HG03558 (cell line): ENCODE measurements at regions not wholly inside any gene's neighbourhood (a gene's known extent, or its start where the extent isn't known, plus 50 kb on each side); places are given as distances from the start of the nearest gene placed in this dataset.

Experiments
- ATAC-seq: cut with Tn5 transposase; IDR thresholded peaks from one replicate; pipeline ENCODE4 v1.9.1; 2021; ENCODE audit warnings: moderate number of reproducible peaks; ENCODE audit not compliant: unreplicated experiment; ENCODE audit errors: extremely low read depth

GRCh38 chr13:34207334-34207733, 389.4 kb downstream of the RFC3 start:
- no peak for ATAC-seq

DNA sequence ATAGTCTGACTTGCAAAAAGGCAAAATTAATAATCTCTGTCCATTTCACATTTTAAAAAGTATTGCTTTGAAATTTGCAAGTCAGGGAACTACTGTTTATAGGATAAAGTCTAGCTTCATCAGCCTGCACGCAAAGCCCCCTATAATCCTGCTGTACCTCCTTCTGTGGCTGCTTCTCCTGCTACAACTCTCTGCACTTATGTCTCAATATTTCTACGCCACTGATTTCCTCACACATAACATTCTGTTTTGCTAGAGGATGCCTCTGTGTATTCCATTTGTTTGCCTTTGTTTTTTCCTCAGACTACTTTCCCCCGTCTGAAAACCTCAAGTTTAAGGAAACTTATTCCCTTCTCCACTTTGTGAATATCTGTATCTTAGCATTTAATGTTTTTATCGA, 389.9 kb downstream of the RFC3 start:
- ATAC-seq: no peak

GRCh38 chr13:34208336-34208735, 390.4 kb downstream of the RFC3 start:
- no peak for ATAC-seq

GRCh38 chr13:34210341-34210740, 392.4 kb downstream of the RFC3 start:
- ATAC-seq: no peak

DNA sequence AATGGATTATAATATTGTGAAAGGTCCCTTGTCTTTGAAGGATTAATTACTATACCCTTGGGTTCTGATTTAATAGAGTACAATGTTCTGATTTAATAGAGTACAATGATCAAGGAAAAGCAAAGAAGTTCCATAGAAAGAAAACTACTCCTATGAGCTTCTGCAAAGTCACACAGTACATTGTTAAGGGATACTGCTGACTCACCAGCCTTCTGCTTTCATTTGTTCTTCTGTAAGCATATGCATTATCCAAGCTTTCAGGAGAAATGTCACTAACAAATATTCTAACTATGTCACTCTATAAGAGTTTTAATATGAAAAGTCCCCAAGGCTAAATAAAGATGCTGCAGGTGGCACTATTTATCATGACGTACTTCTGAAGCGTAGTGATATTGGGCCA, 396.7 kb downstream of the RFC3 start:
- no peak for ATAC-seq

- no peak for ATAC-seq
Measured at GRCh38 chr13:34216256-34216655, 398.3 kb downstream of the RFC3 start.

GRCh38 chr13:34217343-34218025, 399.5 kb downstream of the RFC3 start:
- ATAC-seq: no peak

DNA sequence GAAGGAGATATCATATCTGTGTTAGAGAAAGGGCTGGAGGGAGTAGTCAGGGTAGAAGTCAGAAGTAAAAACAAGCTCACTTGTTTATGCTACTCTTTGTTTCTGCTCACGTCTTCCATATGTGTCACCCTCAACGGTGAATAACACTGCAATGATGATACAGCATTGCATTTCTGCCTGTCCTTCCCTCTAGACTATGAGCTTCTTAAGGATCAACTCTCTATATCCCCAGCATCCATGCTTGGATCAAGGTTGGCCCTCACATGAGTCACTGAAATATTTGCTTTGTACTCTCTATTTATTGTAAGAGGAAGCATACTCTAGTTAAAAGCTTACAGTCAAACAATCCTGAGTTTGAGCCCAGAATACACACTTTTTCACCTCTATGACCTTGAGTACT, 406.0 kb downstream of the RFC3 start:
- ATAC-seq: no peak

DNA sequence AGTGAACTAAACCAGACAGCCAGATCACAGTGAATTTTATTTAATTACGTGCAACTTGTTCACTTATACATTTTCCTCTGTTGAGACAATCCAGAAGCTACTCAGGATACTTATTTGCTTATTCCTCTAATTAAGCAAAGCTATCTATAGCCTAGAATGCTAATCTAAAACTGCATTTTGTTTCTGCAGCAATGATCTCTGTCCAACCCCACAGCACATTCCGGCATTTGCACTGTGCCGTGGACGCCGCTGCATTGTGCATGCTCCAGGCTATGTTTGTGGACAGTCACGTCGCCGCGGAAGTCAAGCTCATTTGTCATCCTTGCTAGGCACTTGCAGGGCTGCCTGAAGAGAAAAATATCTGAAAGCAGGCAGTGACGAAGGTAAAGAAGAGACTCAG, 406.9 kb downstream of the RFC3 start:
- no peak for ATAC-seq

- ATAC-seq: no peak
Measured at GRCh38 chr13:34230271-34230670, 412.3 kb downstream of the RFC3 start.

GRCh38 chr13:34241332-34241731, 423.4 kb downstream of the RFC3 start:
- ATAC-seq: no peak

- ATAC-seq: no peak
Measured at GRCh38 chr13:34243403-34243802, 425.5 kb downstream of the RFC3 start.

- no peak for ATAC-seq
Measured at GRCh38 chr13:34246511-34246910, 428.6 kb downstream of the RFC3 start.

- no peak for ATAC-seq
Measured at GRCh38 chr13:34247596-34247995, 429.6 kb downstream of the RFC3 start.

GRCh38 chr13:34249546-34250039, 431.6 kb downstream of the RFC3 start:
- ATAC-seq: no peak

GRCh38 chr13:34250151-34250670, 432.3 kb downstream of the RFC3 start:
- ATAC-seq: no peak

- no peak for ATAC-seq
Measured at GRCh38 chr13:34254366-34254765, 436.4 kb downstream of the RFC3 start.

GRCh38 chr13:34255711-34256110, 437.8 kb downstream of the RFC3 start:
- no peak for ATAC-seq

- no peak for ATAC-seq
Measured at GRCh38 chr13:34256236-34256635, 438.3 kb downstream of the RFC3 start.

DNA sequence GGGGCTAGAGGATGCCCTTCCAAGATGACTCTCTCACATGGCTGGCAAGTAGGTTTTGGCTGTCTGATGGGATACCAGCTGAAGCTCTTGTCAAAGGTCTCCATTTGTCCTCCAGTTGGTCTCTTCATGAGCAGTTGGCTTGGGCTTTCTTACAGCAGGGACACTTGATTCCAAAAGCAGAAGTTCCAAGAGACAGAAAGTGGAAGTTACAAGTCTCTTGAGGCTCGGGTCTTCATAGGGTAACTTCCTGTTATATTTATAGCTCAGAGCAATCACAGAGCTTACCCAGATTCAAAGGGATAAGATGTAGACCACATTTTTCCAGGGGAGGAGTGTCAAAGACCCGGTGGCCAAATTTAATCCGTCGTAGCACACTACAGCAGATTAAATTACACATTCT, 440.0 kb downstream of the RFC3 start:
- ATAC-seq: no peak

GRCh38 chr13:34258646-34259386, 440.9 kb downstream of the RFC3 start:
- no peak for ATAC-seq

GRCh38 chr13:34263681-34264080, 445.7 kb downstream of the RFC3 start:
- no peak for ATAC-seq
